Activated CD8-positive, alpha-beta memory T cell treated with anti-CD3 and anti-CD28 coated beads for 1 hour (primary cell): ENCODE measurements at regions not wholly inside any gene's neighbourhood (a gene's known extent, or its start where the extent isn't known, plus 50 kb on each side); places are given as distances from the start of the nearest gene placed in this dataset.

Experiments used
- DNase-seq, 2 donors: peaks; one replicate each; pipeline ENCODE4 v3.0.0-alpha.2; 2020; ENCODE audit warnings: low read depth in 1 of 2; ENCODE audit errors: extremely low read depth in 1 of 2

GRCh38 chr18:24868760-24869237 lies 408.4 kb downstream of the HRH4 start:
- DNase-seq, result no peak

GRCh38 chr18:24869285-24869684 lies 408.8 kb downstream of the HRH4 start:
- no peak for DNase-seq

GRCh38 chr18:24875286-24875685 lies 414.8 kb downstream of the HRH4 start:
- no peak for DNase-seq

- no peak for DNase-seq
Observed at GRCh38 chr18:24875777-24876176, 415.3 kb downstream of the HRH4 start.

- DNase-seq, result no peak
Observed at GRCh38 chr18:24876266-24876665, 415.8 kb downstream of the HRH4 start.

GRCh38 chr18:24877066-24877465 lies 416.6 kb downstream of the HRH4 start:
- no peak for DNase-seq

GRCh38 chr18:24877546-24877945 lies 417.1 kb downstream of the HRH4 start:
- DNase-seq, result no peak

- DNase-seq, result no peak
Observed at GRCh38 chr18:24878289-24878688, 417.9 kb downstream of the HRH4 start.

- no peak for DNase-seq
Observed at GRCh38 chr18:24885276-24885675, 424.8 kb downstream of the HRH4 start.

GRCh38 chr18:24894880-24895279 lies 434.4 kb downstream of the HRH4 start:
- no peak for DNase-seq

GRCh38 chr18:24897461-24897860 lies 437.0 kb downstream of the HRH4 start:
- no peak for DNase-seq

- DNase-seq, result no peak
Observed at GRCh38 chr18:24910221-24910620, 441.7 kb downstream of the ZNF521 start.

- no peak for DNase-seq
Observed at GRCh38 chr18:24913507-24914170, 438.3 kb downstream of the ZNF521 start.

- DNase-seq, result no peak
Observed at GRCh38 chr18:24914171-24914525, 437.8 kb downstream of the ZNF521 start.

GRCh38 chr18:24914685-24915084 lies 437.3 kb downstream of the ZNF521 start:
- no peak for DNase-seq

- no peak for DNase-seq
Observed at GRCh38 chr18:24915547-24915946, 436.4 kb downstream of the ZNF521 start.

- no peak for DNase-seq
Observed at GRCh38 chr18:24917767-24918166, 434.2 kb downstream of the ZNF521 start.

GRCh38 chr18:24918257-24918656 lies 433.7 kb downstream of the ZNF521 start:
- DNase-seq, result no peak

- no peak for DNase-seq
Observed at GRCh38 chr18:24919181-24919797, 432.7 kb downstream of the ZNF521 start.

GRCh38 chr18:24922491-24922890 lies 429.5 kb downstream of the ZNF521 start:
- no peak for DNase-seq

GRCh38 chr18:24923138-24923537 lies 428.8 kb downstream of the ZNF521 start:
- DNase-seq, result no peak

GRCh38 chr18:24924066-24924716 lies 427.8 kb downstream of the ZNF521 start:
- DNase-seq, result no peak
